ENCODE measurements at regions not wholly inside any gene's neighbourhood (a gene's known extent, or its start where the extent isn't known, plus 50 kb on each side); places are given as distances from the start of the nearest gene placed in this dataset.

- no peak for DNase-seq
- TF ChIP-seq POLR2A (IDR thresholded peaks at IDR 0.05; ENCODE audit: low read length) (no peak), GATA1 (IDR thresholded peaks at IDR 0.05; ENCODE audit: low read depth, low read length) (no peak)
Observed at GRCh38 chr6:9999796-10000195, 415.1 kb downstream of the TFAP2A start.

- no peak for TF ChIP-seq GATA1 (IDR thresholded peaks at IDR 0.05; ENCODE audit: low read depth, low read length)
- TF ChIP-seq POLR2A (IDR thresholded peaks at IDR 0.05; ENCODE audit: low read length), result no peak
- DNase-seq, result no peak
Observed at GRCh38 chr6:9986273-9986672, 428.6 kb downstream of the TFAP2A start.

- no peak for DNase-seq
- TF ChIP-seq GATA1 (IDR thresholded peaks at IDR 0.05; ENCODE audit: low read depth, low read length) (no peak), POLR2A (IDR thresholded peaks at IDR 0.05; ENCODE audit: low read length) (no peak)
Observed at GRCh38 chr6:9985481-9985880, 429.4 kb downstream of the TFAP2A start.

GRCh38 chr6:9984607-9985006 is 430.3 kb downstream of the TFAP2A start:
- DNase-seq, result no peak
- TF ChIP-seq POLR2A (IDR thresholded peaks at IDR 0.05; ENCODE audit: low read length) (no peak), GATA1 (IDR thresholded peaks at IDR 0.05; ENCODE audit: low read depth, low read length) (no peak)

GRCh38 chr6:9983168-9983567 is 431.7 kb downstream of the TFAP2A start:
- TF ChIP-seq GATA1 (IDR thresholded peaks at IDR 0.05; ENCODE audit: low read depth, low read length) (no peak), POLR2A (IDR thresholded peaks at IDR 0.05; ENCODE audit: low read length) (no peak)
- no peak for DNase-seq

GRCh38 chr6:9982215-9982614 is 432.7 kb downstream of the TFAP2A start:
- TF ChIP-seq GATA1 (IDR thresholded peaks at IDR 0.05; ENCODE audit: low read depth, low read length) (no peak), POLR2A (IDR thresholded peaks at IDR 0.05; ENCODE audit: low read length) (no peak)
- DNase-seq, result no peak

- DNase-seq, result no peak
- no peak for TF ChIP-seq POLR2A (IDR thresholded peaks at IDR 0.05; ENCODE audit: low read length)
- no peak for TF ChIP-seq GATA1 (IDR thresholded peaks at IDR 0.05; ENCODE audit: low read depth, low read length)
Observed at GRCh38 chr6:9979996-9980395, 434.9 kb downstream of the TFAP2A start.

GRCh38 chr6:9978480-9978879 is 436.4 kb downstream of the TFAP2A start:
- no peak for DNase-seq
- TF ChIP-seq POLR2A (IDR thresholded peaks at IDR 0.05; ENCODE audit: low read length), result no peak
- no peak for TF ChIP-seq GATA1 (IDR thresholded peaks at IDR 0.05; ENCODE audit: low read depth, low read length)

- TF ChIP-seq POLR2A (IDR thresholded peaks at IDR 0.05; ENCODE audit: low read length) (no peak), GATA1 (IDR thresholded peaks at IDR 0.05; ENCODE audit: low read depth, low read length) (no peak)
- DNase-seq, result no peak
Observed at GRCh38 chr6:9977411-9977810, 437.5 kb downstream of the TFAP2A start.

- DNase-seq, result no peak
- TF ChIP-seq POLR2A (IDR thresholded peaks at IDR 0.05; ENCODE audit: low read length) (no peak), GATA1 (IDR thresholded peaks at IDR 0.05; ENCODE audit: low read depth, low read length) (no peak)
Observed at GRCh38 chr6:9961646-9962045, 453.2 kb downstream of the TFAP2A start.

- no peak for DNase-seq
- TF ChIP-seq POLR2A (IDR thresholded peaks at IDR 0.05; ENCODE audit: low read length) (no peak), GATA1 (IDR thresholded peaks at IDR 0.05; ENCODE audit: low read depth, low read length) (no peak)
Observed at GRCh38 chr6:9957215-9957759, 457.6 kb downstream of the TFAP2A start.

GRCh38 chr6:9948678-9949077 is 466.2 kb downstream of the TFAP2A start:
- DNase-seq, result no peak
- TF ChIP-seq GATA1 (IDR thresholded peaks at IDR 0.05; ENCODE audit: low read depth, low read length), result no peak
- TF ChIP-seq POLR2A (IDR thresholded peaks at IDR 0.05; ENCODE audit: low read length), result no peak

GRCh38 chr6:9943986-9944385 is 470.9 kb downstream of the TFAP2A start:
- TF ChIP-seq POLR2A (IDR thresholded peaks at IDR 0.05; ENCODE audit: low read length) (no peak), GATA1 (IDR thresholded peaks at IDR 0.05; ENCODE audit: low read depth, low read length) (no peak)
- DNase-seq, result no peak

GRCh38 chr6:9943026-9943425 is 471.8 kb downstream of the TFAP2A start:
- no peak for TF ChIP-seq POLR2A (IDR thresholded peaks at IDR 0.05; ENCODE audit: low read length)
- TF ChIP-seq GATA1 (IDR thresholded peaks at IDR 0.05; ENCODE audit: low read depth, low read length), result no peak
- no peak for DNase-seq

GRCh38 chr6:9942131-9942530 is 472.7 kb downstream of the TFAP2A start:
- DNase-seq, result no peak
- no peak for TF ChIP-seq POLR2A (IDR thresholded peaks at IDR 0.05; ENCODE audit: low read length)
- TF ChIP-seq GATA1 (IDR thresholded peaks at IDR 0.05; ENCODE audit: low read depth, low read length), result no peak

GRCh38 chr6:9938801-9939200 is 476.1 kb downstream of the TFAP2A start:
- DNase-seq, result no peak
- TF ChIP-seq GATA1 (IDR thresholded peaks at IDR 0.05; ENCODE audit: low read depth, low read length) (no peak), POLR2A (IDR thresholded peaks at IDR 0.05; ENCODE audit: low read length) (no peak)
